ENCODE measurements at regions not wholly inside any gene's neighbourhood (a gene's known extent, or its start where the extent isn't known, plus 50 kb on each side); places are given as distances from the start of the nearest gene placed in this dataset.

DNA sequence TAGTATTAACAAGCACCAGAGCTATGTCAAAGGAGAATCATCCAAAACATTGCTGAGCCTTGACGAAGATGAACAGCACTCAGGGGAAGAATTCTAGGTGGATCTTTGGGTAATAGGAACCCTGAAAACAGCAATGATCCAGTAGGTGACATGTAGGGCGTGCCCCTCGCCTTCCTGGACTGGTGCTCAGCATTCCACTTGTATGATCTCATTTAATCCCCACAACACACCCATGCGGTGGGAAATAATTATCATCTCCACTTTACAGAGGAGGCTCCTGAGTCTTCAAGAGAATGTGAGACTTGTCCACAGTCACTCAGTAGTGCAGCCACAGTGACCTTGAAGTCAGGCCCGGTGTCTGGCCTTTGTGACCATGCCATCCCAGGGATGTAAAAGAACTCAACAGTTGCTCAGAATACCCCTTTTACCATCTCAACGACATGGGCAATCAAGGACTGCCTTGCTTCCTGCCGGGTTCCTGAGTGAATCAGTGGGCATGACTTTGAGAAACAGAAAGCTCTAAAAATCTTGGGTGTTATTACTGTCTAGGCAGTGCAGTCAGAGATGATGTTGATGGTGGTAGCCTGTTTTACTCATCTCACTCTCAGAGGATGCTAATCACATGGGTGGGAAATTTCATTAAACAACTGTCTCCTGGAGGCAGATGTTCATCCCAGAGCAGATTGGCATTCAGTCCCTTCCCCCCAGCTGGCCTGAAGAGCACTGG lies 161.6 kb downstream of the BCL11A start:
- Histone ChIP-seq H3K4me1 (ENCODE audit: control insufficient read depth in 2 of 2, insufficient read depth in 2 of 2, low read length in 2 of 2) (peaks cover 36 to 42% of the 10 kb centered on the region in 2 donors), H3K4me3 (ENCODE audit: control extremely low read depth in 1 of 5, extremely low read depth in 1 of 5, insufficient read depth in 1 of 5, low read depth in 2 of 5, low read length in 4 of 5) (no peak overlapping the region), H3K9me3 (ENCODE audit: control extremely low read depth in 1 of 3, control insufficient read depth in 2 of 3, insufficient read depth in 1 of 3, low read length in 2 of 3) (no peaks in the 10 kb centered on the region), H3K79me2 (ENCODE audit: control insufficient read depth, insufficient read depth, low read length) (peaks cover 21% of the 10 kb centered on the region), H3K27me3 (replicated peaks in 1 of 4; ENCODE audit: control extremely low read depth in 1 of 4, control insufficient read depth in 3 of 4, insufficient read depth in 4 of 4, low read length in 3 of 4) (no peaks in the 10 kb centered on the region), H3K4me2 (replicated peaks; ENCODE audit: low read depth, low read length, poor library complexity, severe bottlenecking) (peak overlapping the region; percentile 63), H3K9ac (ENCODE audit: low read length) (peak overlapping the region; percentile 31), H3K36me3 (replicated peaks in 1 of 2; ENCODE audit: control extremely low read depth in 1 of 2, control insufficient read depth in 1 of 2, extremely low read depth in 1 of 2, insufficient read depth in 2 of 2, low read length in 1 of 2) (peaks cover 0 to 1% of the 10 kb centered on the region in 2 experiments), H4K20me1 (ENCODE audit: control insufficient read depth, insufficient read depth, low read length, poor library complexity, severe bottlenecking) (no peaks in the 10 kb centered on the region), H3K27ac (ENCODE audit: low read length in 2 of 2) (peak overlapping the region; percentile 53 to 72), H2AFZ (ENCODE audit: insufficient read depth, low read depth, low read length, poor library complexity, severe bottlenecking) (peak overlapping the region; percentile 63)
- no peaks in the 10 kb centered on the region for H3K9me3 Mint-ChIP-seq (ENCODE audit: insufficient read depth)
- ChIA-PET CTCF (interaction anchor here (1.1 to 1.8 kb wide), 8 partner anchors 12 to 158 kb away, joined by 3 to 6 read pairs (median 5); no protein-coding TSS in a partner anchor), POLR2A (interaction anchor here (0.7 to 0.8 kb wide), 3 partner anchors 9 to 38 kb away, joined by 3 to 11 read pairs (median 4); no protein-coding TSS in a partner anchor)
- peak overlapping the region; percentile 88 for H3K27ac Mint-ChIP-seq
- H3K27me3 Mint-ChIP-seq: no peaks in the 10 kb centered on the region
- DNase-seq (no peak), ATAC-seq (ENCODE audit: low read depth) (peak; percentile 9)
- intact Hi-C loops (cut with micrococcal nuclease): loop anchor here (2.0 kb wide), 2 partner anchors 17 to 39 kb away; no protein-coding TSS in a partner anchor
- peaks cover 71% of the 10 kb centered on the region for H3K4me1 Mint-ChIP-seq
- H3K4me3 Mint-ChIP-seq: peak overlapping the region; percentile 81
- WGBS (ENCODE audit: insufficient coverage): 83% methylated on average over 3 of the region's 7 CpGs
- TF ChIP-seq, protein P1, sequence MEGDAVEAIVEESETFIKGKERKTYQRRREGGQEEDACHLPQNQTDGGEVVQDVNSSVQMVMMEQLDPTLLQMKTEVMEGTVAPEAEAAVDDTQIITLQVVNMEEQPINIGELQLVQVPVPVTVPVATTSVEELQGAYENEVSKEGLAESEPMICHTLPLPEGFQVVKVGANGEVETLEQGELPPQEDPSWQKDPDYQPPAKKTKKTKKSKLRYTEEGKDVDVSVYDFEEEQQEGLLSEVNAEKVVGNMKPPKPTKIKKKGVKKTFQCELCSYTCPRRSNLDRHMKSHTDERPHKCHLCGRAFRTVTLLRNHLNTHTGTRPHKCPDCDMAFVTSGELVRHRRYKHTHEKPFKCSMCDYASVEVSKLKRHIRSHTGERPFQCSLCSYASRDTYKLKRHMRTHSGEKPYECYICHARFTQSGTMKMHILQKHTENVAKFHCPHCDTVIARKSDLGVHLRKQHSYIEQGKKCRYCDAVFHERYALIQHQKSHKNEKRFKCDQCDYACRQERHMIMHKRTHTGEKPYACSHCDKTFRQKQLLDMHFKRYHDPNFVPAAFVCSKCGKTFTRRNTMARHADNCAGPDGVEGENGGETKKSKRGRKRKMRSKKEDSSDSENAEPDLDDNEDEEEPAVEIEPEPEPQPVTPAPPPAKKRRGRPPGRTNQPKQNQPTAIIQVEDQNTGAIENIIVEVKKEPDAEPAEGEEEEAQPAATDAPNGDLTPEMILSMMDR (IDR thresholded peaks at IDR 0.05): no peak
- TF ChIP-seq EZH2 (IDR thresholded peaks at IDR 0.05; ENCODE audit: borderline replicate concordance, insufficient read depth, low read depth, low read length, poor library complexity, severe bottlenecking): no peak

DNA sequence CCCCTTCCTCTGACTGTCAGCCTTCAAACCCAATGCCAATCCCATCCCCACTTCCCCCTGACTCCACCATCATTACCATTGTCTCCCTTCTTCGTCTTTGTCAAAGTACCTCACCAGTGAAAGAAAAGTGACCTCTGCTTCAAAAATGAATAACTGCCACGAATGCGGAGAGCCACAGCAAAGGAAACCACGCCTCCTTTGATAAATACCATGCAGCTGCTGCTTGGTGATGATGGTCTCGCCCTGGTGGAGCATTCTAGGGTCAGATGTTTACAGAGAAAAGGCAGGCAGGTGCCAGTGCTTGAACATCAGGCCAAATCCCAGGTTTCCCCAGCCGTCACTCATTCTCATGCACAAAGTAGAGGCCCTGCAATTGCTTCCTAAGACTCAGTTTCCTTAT lies 162.2 kb downstream of the BCL11A start:
- Histone ChIP-seq H3K9ac (ENCODE audit: low read length) (peak overlapping the region; percentile 31), H4K20me1 (ENCODE audit: control insufficient read depth, insufficient read depth, low read length, poor library complexity, severe bottlenecking) (no peaks in the 10 kb centered on the region), H3K4me1 (ENCODE audit: control insufficient read depth in 2 of 2, insufficient read depth in 2 of 2, low read length in 2 of 2) (peaks cover 36 to 40% of the 10 kb centered on the region in 2 donors), H3K4me3 (ENCODE audit: control extremely low read depth in 1 of 5, extremely low read depth in 1 of 5, insufficient read depth in 1 of 5, low read depth in 2 of 5, low read length in 4 of 5) (peak overlapping the region in 2 of 5 experiments; percentile 1 to 17), H3K36me3 (replicated peaks in 1 of 2; ENCODE audit: control extremely low read depth in 1 of 2, control insufficient read depth in 1 of 2, extremely low read depth in 1 of 2, insufficient read depth in 2 of 2, low read length in 1 of 2) (peaks cover 0 to 2% of the 10 kb centered on the region in 2 experiments), H3K27me3 (replicated peaks in 1 of 4; ENCODE audit: control extremely low read depth in 1 of 4, control insufficient read depth in 3 of 4, insufficient read depth in 4 of 4, low read length in 3 of 4) (no peaks in the 10 kb centered on the region), H3K27ac (ENCODE audit: low read length in 2 of 2) (peak overlapping the region; percentile 53 to 72), H3K79me2 (ENCODE audit: control insufficient read depth, insufficient read depth, low read length) (peaks cover 21% of the 10 kb centered on the region), H3K4me2 (replicated peaks; ENCODE audit: low read depth, low read length, poor library complexity, severe bottlenecking) (peak overlapping the region; percentile 63), H3K9me3 (ENCODE audit: control extremely low read depth in 1 of 3, control insufficient read depth in 2 of 3, insufficient read depth in 1 of 3, low read length in 2 of 3) (no peaks in the 10 kb centered on the region), H2AFZ (ENCODE audit: insufficient read depth, low read depth, low read length, poor library complexity, severe bottlenecking) (peak overlapping the region; percentile 63)
- intact Hi-C loops (cut with micrococcal nuclease): loop anchor here (2.0 kb wide), 1 partner anchor 38 kb away; no protein-coding TSS in a partner anchor
- no peaks in the 10 kb centered on the region for H3K9me3 Mint-ChIP-seq (ENCODE audit: insufficient read depth)
- H3K27ac Mint-ChIP-seq: peak overlapping the region; percentile 88
- H3K27me3 Mint-ChIP-seq: no peaks in the 10 kb centered on the region
- ChIA-PET POLR2A (interaction anchor here (0.7 to 1.1 kb wide), 3 partner anchors 9 to 55 kb away, joined by 3 to 11 read pairs (median 4); no protein-coding TSS in a partner anchor), CTCF (interaction anchor here (1.1 to 1.8 kb wide), 9 partner anchors 11 to 159 kb away, joined by 3 to 6 read pairs (median 5); no protein-coding TSS in a partner anchor)
- peaks cover 69% of the 10 kb centered on the region for H3K4me1 Mint-ChIP-seq
- ATAC-seq (ENCODE audit: low read depth): peak; percentile 88
- peak; percentile 47 for DNase-seq
- peak overlapping the region; percentile 81 for H3K4me3 Mint-ChIP-seq
- no peak for TF ChIP-seq EZH2 (IDR thresholded peaks at IDR 0.05; ENCODE audit: borderline replicate concordance, insufficient read depth, low read depth, low read length, poor library complexity, severe bottlenecking)
- TF ChIP-seq, protein P1 (IDR thresholded peaks at IDR 0.05): no peak
- 10% methylated on average over 1 of the region's 6 CpGs for WGBS (ENCODE audit: insufficient coverage)
